ENCODE measurements at regions not wholly inside any gene's neighbourhood (a gene's known extent, or its start where the extent isn't known, plus 50 kb on each side); places are given as distances from the start of the nearest gene placed in this dataset.
"Not testable (repeated sequence)": the region's sequence is repeated elsewhere in the genome, so short reads cannot be mapped to it uniquely, and the experiment has no call there.

DNA sequence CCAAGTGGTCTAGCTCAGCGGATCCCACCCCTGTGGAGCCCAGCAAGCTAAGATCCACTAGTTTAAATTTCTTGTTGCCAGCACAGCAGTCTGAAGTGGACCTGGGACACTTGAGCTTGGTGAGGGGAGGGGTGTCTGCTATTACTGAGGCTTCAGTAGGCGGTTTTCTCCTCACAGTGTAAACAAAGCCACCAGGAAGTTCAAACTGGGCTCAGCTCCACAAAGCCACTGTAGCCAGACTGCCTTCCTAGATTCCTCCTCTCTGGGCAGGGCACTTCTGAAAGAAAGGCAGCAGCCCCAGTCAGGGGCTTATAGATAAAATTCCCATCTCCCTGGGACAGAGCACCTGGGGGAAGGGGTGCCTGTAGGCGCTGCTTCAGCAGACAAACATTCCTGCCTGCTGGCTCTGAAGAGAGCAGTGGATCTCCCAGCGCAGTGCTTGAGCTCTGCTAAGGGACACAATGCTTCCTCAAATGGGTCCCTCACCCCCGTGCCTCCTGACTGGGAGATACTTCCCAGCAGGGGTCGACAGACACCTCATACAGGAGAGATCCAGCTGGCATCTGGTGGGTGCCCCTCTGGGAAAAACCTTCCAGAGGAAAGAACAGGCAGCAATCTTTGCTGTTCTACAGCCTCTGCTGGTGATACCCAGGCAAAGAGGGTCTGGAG is 148.6 kb upstream of the PDE4D start:
- TF ChIP-seq, protein P1, sequence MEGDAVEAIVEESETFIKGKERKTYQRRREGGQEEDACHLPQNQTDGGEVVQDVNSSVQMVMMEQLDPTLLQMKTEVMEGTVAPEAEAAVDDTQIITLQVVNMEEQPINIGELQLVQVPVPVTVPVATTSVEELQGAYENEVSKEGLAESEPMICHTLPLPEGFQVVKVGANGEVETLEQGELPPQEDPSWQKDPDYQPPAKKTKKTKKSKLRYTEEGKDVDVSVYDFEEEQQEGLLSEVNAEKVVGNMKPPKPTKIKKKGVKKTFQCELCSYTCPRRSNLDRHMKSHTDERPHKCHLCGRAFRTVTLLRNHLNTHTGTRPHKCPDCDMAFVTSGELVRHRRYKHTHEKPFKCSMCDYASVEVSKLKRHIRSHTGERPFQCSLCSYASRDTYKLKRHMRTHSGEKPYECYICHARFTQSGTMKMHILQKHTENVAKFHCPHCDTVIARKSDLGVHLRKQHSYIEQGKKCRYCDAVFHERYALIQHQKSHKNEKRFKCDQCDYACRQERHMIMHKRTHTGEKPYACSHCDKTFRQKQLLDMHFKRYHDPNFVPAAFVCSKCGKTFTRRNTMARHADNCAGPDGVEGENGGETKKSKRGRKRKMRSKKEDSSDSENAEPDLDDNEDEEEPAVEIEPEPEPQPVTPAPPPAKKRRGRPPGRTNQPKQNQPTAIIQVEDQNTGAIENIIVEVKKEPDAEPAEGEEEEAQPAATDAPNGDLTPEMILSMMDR (conservative IDR thresholded peaks at IDR 0.05 in 1 of 2, IDR thresholded peaks at IDR 0.05 in 1 of 2; ENCODE audit: low read depth in 1 of 2, low read length in 2 of 2), result not testable (repeated sequence)
- TF ChIP-seq EZH2 (IDR thresholded peaks at IDR 0.05; ENCODE audit: low read length, missing control alignments), result not testable (repeated sequence)
